DMS153 treated with DMSO at 0.1 percent for 48 hours (cell line): ENCODE measurements at regions not wholly inside any gene's neighbourhood (a gene's known extent, or its start where the extent isn't known, plus 50 kb on each side); places are given as distances from the start of the nearest gene placed in this dataset.
"Not testable (repeated sequence)": the region's sequence is repeated elsewhere in the genome, so short reads cannot be mapped to it uniquely, and the experiment has no call there.

Experiments
- DNase-seq: peaks from one replicate; lab custom pipeline; 2025; ENCODE audit not compliant: unreplicated experiment; lab: John Stamatoyannopoulos, UW

GRCh38 chrX:26631385-26631784 is 415.4 kb downstream of the MAGEB5 start:
- DNase-seq = no peak

- no peak for DNase-seq
Measured at GRCh38 chrX:26613956-26614355, 398.0 kb downstream of the MAGEB5 start.

DNA sequence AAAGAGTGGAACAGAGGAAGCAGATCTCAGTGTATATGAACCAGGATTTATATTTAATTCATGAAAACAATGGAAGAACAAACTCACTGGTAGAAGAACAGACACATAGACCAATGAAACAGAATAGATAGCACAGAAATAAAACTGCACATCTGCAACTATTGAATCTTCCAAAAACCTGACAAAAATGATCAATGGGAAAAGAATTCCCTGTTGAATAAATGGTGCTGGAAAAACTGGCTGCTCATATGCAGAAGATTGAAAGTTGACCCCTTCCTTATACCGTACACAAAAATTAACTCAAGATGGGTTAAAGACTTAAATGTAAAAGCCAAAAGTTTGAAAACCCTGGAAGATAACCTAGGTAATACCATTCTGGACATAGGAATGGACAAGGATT is 391.0 kb downstream of the MAGEB5 start:
- no peak for DNase-seq

GRCh38 chrX:26597981-26598380 is 382.0 kb downstream of the MAGEB5 start:
- DNase-seq = no peak

DNA sequence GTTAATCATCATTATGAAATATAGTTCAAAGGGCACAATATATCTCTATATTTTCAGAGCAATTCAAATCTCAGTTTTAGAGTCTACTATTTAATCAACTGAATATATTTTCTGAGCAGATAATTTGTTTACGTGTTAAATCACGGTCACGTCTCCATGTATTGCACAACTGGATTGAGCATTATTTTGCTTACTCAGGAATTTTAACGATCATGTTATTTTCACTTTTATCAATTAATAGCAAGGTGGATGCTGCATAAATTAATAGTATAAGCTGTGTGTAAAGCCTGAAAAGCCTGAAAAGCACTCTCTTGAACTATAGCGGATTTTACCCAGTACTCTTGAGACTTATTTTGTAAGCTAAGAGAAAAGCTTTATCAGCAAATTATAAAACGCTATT is 374.9 kb downstream of the MAGEB5 start:
- DNase-seq = no peak

DNA sequence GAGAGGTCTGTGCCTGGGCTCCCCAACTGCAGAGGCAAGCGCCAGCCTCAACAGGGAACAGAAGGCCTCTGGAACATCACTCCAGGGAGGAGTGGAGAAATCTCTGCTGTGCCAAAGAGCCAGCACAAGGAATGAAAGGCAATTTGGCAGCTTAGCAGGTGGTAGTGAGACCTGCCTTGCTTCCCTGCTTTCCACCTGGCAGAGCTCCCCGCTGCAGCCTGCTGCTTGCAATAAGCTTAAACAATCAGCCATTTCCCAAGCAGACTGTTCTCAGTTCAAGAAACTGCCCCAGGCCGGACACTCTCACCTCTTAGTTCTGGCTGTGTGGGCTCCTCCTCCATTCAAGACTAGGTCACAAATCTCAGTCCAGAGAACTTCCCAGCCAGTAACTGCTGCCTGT is 370.6 kb downstream of the MAGEB5 start:
- DNase-seq = no peak

DNA sequence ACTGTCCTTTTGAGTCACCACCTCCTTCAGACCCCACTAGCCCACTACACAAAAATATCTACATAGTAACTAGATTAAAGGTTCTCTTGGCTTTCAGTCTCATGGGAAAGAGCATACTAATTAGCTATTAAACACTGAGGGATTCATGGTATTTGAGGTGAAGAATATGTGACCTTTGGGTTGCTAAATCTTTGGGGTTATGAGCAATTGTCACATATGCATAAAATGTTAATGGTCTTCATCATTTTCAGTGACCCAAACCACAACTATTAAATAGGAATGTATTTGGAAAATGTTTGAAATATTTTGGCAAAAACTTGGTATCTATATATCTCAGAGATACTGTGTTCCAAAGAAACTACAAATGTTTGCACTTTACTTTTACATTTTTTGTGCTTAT is 365.1 kb downstream of the MAGEB5 start:
- DNase-seq = no peak

DNA sequence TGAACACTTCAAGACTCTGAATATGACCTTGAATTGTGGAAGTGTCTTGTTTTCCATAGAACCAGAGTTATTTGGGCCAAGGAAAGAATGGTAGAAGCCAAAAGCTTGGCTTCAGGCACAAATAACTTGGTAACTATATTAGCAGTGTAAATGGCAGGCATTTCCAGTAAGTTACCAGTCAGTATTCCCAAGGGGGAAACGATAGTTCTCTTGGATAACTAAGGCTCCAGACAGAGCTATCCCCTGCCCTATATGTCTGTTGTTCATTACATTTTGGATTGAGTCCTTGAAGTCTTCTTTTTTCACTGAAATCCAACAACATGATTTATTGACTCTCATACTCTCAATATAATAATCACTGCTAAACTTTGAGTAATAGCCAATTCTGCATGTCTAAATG is 364.1 kb downstream of the MAGEB5 start:
- DNase-seq = no peak

DNA sequence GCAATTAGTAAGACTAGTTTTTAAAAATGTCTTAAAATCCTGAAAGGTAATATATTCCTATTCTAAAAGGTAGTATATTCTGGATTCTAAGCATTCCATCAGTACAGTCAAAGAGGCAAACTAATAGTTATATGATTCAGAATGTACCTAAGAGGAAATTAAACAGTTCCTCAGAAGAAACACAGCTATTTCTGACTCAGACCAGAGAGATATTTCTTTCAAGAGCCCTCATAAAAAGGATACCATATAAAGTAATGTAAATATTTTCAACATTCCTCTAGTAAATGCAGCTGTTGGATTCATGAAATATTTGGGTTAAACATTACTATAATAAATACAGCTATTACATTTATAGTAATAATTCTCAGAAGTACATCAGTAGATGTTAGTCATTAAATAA is 358.3 kb downstream of the MAGEB5 start:
- no peak for DNase-seq

- no peak for DNase-seq
Measured at GRCh38 chrX:26562156-26562555, 346.2 kb downstream of the MAGEB5 start.

DNA sequence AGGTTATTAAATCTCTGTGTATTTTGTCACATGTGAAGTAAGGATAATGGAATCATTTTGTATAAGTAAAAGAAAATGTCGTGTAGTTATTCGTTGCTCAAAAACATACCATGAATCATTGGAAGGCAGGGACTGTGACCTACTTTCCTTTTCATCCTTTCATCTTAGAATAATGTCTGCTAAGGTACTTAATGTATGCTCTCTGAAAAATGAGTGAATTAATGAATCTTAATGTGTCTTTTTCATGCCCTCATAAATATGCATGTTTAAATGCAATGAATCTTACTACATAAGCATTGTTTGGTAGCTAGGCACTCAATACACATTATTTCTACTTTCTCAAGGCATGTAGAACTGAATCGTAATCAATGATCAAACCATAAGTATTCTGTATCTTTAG is 343.9 kb downstream of the MAGEB5 start:
- DNase-seq = no peak

DNA sequence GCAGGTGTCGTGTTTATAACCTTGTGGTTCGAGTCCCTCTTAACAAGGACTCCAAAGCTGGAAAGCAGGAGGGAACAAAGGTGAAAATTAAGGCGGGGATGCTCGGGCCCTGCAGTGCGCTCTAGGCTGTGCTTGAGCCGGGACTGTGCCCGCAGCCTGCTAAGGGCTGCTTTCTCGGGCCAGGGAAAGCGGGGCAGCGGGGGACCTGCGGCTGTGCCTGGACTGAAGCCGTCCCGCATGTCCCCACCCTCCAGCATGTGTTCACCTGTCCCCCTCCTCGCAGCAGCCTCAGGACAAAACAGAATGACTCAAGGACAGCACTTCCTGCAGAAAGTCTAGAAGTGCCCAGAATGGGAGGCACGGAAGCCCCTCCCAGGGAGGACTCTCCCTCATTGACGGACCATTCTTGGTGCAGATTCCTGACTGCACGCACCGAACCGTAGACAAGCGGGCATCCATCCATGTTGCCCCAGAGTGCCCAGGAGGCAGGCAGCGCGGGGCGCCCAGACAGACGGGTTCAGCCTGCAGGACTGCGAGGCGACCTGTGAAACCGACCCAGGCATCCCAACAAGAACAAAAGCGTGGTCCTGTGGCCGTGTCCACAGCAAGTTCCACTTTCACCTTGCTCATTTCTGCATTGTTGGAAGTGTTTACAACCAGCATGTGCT is 342.9 kb downstream of the MAGEB5 start:
- no peak for DNase-seq

GRCh38 chrX:26557691-26558321 is 341.8 kb downstream of the MAGEB5 start:
- DNase-seq = no peak

- DNase-seq = not testable (repeated sequence)
Measured at GRCh38 chrX:26525768-26526167, 309.8 kb downstream of the MAGEB5 start.

- no peak for DNase-seq
Measured at GRCh38 chrX:26522501-26522900, 306.5 kb downstream of the MAGEB5 start.

DNA sequence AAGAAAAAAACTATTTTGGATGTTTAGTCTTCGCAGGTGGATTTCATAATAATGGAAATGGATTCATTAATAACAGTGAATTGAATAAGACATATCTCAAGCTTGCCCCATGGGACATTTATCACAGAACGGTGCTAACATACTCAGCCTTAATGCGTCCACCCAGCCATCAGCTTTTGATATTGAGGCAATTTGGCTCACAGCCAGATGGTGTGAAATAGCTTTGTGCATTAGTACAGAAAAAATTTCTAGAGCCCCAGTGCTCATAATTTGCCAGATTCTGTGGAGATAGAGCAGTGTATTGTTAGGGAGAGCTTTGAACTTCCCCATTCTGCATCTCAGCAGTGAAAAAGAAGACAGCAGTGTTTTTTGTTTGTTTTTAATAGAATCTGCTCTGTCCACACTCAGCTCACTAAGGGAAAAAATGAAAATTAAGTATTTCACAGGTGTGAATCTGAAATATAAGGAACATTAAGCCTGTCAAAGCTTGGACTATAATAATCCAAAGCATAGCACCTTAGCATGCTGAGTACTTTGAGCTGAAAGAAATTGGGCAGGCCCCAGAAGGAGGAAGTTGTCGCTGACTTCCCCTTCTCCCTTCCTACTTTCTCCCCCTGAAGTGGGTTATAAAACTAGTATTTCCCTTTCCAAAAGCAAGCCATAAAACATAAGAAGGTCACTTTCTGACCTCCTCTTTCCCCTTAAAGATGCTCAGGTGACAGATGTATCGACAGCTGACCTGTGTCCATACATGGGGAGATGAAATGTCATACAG is 295.8 kb downstream of the MAGEB5 start:
- no peak for DNase-seq

GRCh38 chrX:26470941-26471340 is 255.0 kb downstream of the MAGEB5 start:
- no peak for DNase-seq

DNA sequence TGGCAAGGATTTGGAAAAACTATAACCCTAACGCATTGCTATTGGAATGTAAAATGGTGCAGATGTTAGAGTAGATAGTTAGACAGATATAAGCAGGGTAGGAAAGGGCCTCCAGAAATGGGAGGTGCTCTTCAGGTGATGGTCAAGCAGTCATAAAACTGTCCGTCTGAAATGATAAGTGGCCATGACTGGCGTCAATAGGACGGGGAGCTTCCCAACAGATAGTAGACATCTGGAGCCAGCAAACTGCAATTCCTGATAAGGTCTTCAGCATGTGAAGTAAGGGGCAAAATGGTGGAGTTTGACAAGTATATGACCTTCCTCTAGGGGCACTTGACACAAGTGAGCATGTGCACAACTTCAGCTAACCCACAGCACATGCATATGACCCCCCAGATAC is 250.4 kb downstream of the MAGEB5 start:
- no peak for DNase-seq

DNA sequence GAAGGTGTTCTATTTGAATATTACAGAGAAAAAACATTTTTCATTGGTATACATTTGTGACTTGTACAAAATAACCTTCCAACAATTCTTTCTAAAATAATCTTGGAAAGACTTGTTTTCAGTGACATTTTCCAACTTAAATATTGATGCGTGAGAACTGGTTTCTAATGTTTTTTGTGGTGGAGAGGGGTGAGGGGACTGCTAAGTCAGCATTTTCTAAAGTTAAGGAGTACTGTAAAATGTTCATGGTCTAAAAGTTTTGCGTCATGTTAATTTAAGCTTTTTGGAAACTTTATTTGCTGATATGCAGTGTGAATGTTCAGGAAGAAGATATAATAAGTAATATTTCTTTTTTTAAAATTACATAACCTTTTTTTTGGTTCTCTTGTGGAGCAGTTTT is 229.3 kb downstream of the MAGEB5 start:
- DNase-seq = no peak

DNA sequence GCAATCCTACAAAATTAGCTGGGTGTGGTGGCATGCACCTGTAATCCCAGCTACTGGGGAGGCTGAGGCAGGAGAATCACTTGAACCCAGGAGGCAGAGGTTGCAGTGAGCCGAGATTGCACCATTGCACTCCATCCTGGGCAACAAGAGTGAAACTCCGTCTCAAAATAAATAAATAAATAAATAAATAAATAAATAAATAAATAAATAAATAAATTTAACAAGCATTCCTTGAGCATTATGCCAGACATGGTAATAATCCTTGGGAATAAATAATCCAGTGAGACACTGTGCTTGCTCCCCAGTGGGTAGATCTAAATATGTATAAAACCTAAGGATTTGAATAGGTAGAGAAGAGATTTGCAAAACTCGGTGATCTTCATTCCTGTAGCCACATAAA is 228.4 kb downstream of the MAGEB5 start:
- not testable (repeated sequence) for DNase-seq

GRCh38 chrX:26442340-26442739 is 226.4 kb downstream of the MAGEB5 start:
- DNase-seq = no peak

- no peak for DNase-seq
Measured at GRCh38 chrX:26414534-26414933, 198.6 kb downstream of the MAGEB5 start.
